ENCODE measurements at regions not wholly inside any gene's neighbourhood (a gene's known extent, or its start where the extent isn't known, plus 50 kb on each side); places are given as distances from the start of the nearest gene placed in this dataset.
A peak's percentile ranks its signal among the peaks of the same experiment; 100 is the strongest.

DNA sequence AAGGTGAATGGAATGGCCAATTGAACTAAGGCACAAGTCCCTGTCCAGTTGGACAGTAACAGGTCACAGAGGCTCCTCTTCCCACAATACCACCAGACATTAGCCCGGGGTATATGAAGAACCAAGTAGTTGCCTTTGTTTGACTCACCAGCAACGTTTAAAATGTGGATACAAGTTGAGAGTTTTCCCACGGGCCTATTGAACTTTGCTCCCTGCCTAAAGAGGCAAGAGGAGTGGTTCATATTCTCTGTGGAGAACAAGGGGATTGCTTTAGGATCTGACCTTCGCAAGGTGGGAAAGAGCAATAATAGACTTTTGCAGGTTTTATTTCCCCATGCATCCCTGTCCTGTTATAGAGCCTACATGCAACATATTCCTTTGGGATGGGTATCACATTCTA, 177.2 kb downstream of the POU4F1 start:
- no peak for DNase-seq (ENCODE audit: low spot score)

DNA sequence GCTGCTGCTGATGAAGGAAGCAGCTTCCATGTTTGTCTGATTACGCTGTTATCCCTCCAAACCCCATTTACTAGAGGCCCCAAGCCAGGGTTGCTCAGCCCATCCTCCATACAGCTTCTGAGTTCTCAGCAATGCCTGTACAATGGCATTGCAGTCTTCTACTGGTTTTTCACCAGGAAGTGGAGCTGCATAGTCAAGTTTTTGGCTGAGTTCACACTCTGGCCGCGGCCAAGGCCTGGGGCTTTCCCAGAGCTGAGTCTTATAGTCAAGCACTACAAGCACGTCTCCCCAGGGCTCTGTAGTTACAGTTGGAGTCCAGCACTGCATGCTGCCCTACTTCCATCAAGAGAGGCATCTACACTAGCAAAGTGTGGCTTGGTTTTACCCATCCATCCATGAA, 182.5 kb downstream of the POU4F1 start:
- no peak for DNase-seq (ENCODE audit: low spot score)

DNA sequence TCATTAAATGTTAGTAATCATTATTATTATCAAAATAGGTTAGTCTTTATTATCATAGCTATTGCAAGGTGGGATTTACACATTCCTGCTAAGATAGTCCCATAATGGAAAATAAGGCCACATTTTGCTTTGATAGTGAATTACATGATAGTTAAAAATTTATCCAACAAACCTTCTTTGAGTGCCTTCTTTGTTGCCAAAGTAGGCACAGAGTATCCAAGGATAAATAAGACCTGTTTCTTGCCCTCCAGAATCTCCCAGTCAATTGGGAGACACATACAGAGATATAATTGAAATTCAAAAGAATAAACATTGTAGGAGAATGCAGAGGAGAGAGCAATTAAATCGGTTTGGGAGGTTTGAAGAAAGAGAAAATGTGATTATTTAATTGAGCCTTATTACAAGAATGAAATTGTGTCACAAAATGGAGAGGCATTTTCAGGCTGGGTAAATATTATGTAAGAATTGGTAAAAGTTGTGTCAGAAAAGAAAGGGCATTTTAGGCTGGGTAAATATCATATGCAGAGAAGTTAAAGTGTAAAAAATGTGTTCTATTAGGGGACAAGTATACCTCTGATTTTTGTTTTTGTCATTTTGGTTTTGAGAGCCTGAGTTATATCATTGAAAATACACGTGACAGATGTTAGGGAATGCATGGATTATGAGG, 189.3 kb downstream of the POU4F1 start:
- no peak for DNase-seq (ENCODE audit: low spot score)

DNA sequence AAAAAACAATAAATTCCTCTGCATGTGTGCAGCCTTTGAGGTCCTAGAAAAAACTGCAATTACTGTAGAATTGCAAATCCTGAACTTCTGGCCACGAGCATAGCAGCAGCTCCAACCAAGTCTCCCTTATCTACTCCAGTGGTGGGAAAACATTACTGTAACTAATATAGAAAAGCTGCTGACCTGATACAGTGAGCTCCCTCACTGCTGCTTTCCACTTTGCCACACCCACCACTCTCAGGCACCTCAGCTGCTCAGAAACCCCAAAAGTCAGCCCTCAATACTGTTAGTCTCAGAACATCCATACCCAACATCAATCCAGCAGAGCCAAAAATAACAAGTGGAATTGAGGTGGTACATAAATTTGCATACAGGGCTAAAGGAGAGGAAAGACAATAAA, 192.5 kb downstream of the POU4F1 start:
- DNase-seq (ENCODE audit: low spot score), result no peak

DNA sequence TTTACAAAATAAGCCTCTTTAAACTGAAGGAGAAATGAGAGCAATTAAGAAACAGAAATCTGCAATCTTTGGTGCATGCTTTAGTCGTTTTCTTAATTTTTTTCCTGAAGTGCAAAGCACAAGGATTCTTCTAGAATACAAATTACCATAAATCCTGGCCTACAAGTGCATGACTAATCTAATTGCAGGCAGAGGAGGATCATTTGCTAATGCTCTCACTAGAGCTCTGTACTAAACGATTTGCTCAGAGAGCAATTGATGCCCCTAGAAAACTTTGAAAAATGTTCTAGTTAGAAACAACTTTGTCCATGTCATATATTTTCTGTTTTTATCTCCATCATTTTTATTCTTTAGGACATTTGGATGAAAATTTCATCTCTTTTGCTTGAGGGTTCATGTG, 193.2 kb downstream of the POU4F1 start:
- no peak for DNase-seq (ENCODE audit: low spot score)

DNA sequence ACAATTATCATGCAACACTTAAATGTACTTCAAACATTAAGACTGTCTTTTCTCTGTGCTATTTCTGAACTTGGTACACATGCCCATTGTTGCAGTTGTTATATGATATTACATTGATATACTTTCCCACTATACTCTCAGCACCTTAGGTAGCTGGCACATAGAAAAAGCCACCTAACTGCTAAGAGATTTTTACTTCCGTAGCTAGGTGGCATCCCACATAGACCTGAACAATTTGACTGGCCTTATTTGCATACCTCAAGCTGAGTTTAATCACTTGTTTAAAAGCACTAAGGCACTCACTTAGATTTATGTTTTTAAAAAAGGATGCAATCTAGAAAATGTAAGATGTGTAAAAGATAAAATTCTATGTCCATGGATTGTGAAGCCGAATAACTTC, 194.2 kb downstream of the POU4F1 start:
- no peak for DNase-seq (ENCODE audit: low spot score)

DNA sequence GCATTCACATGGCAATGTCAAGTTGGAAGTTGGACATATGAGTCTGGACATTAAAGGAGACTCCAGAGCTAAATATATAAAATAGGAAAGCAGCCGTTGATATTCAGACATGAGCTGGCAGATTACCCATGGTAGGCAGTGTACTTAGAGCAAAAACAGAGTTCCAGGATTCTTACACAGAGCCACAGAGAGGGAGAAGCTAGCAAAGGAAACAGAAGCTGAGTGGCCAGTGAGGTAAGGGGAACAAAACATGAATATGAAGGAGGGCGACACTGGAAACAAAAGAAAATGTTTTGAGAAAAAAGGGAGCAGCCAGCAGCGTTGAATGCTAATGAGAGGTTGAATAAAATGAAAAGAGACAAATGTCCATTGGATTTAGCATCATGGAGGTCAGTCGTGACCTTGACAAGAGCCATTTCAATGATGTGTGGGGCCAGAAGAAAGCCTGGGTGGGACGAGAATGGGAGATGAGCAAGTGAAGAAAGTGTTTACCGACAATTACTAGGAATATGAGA, 198.4 kb downstream of the POU4F1 start:
- DNase-seq (ENCODE audit: low spot score), result no peak

DNA sequence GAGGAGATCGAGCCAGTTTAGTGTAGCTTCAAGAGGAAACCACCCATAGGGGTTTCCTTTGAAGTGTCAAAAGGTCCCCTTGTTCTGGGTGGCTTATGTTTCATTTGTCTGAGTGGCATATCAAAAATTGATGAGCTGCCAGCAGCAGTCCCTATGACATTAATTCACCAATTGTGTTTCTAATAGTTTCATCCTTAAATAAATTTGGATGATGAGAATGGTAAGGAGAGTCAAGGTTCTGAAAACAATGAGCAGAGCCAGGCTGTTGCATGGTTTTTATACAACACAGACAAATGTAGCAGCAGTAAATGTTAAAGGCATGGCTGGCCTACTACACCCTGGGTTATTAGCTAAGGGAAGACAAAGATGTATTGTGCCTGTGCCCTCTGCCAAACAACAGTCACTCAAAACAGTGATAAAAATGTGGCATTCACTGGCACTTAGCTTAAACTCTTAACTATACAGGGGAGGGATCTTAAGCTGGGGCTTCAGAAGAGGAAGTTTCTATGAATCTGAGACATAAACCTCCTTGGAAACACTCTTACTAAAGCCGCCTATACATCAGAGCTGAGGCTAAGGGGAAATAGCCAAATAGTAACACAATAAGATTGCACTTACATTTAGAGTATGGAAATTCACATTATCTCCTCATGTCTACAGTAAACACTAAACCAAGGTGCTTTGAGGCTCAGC, 200.5 kb downstream of the POU4F1 start:
- DNase-seq (ENCODE audit: low spot score), result no peak

DNA sequence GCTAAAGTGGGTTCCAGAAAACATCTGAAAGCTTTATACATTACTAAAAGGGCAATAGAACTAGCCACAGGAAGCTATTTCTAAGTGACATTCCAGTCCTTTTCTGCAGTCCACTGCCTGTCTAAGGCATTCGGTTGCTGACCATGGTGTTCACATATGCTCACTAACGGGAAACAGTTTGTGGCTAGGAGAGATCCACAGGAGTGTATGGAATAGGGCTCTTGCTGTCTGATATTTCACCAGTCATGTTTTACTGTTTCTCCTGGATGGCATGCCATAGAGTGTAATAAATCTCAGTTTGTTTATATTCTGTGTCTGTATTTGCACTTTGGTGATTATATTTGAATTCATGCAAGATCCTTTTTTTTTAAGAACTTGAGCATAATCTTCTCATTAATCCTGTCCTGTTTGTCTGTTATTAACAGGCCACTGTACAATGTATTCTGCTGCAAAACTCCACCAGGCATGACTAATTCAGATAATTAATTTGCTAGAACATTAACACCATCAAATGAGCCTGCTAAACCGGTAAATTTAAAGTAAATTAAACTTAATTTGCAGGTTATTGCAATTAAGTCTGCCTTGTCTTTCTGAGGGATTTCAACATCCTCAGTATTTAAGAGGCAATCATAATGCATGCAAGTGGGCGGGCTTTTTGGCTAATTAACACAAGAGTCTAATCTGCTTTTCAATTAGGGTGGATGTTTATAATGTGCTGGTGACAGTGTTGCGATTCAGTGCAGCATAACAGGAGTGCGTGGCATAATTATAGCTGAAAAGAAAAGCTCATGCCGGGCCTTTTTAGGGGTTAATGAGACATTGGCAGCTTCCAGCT, 201.3 kb downstream of the POU4F1 start:
- peak; percentile 25 for DNase-seq (ENCODE audit: low spot score)

DNA sequence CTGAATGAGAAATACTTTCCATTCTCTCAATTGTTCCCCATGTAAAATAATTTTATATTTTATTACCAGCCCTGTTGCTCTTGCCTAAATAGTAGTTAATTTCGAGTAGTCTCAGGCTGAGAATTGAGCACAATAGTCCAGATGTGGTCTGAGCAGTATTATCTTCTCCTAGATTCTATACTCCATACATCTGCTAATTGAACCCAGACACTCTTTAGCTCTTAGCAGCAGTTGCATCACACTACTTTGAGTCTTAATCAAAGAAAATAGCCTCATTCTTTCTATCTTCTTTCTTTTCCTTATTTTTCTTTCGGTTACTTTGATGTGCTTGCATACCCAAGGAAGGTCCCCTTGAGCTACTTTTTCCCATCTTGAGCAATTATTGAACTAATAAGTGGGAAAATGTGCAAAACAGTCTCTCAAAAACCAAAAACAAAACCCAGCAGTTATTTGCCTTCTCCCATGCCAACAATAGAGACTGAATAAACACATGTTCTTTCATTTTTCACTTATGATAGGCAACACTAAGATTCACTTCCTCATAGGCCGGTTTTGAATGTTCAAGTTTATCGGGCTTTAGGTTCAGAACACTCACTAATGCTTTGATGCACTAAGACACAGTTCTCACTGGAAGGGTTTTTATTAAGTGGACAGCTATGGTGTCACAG, 204.5 kb downstream of the POU4F1 start:
- no peak for DNase-seq (ENCODE audit: low spot score)

DNA sequence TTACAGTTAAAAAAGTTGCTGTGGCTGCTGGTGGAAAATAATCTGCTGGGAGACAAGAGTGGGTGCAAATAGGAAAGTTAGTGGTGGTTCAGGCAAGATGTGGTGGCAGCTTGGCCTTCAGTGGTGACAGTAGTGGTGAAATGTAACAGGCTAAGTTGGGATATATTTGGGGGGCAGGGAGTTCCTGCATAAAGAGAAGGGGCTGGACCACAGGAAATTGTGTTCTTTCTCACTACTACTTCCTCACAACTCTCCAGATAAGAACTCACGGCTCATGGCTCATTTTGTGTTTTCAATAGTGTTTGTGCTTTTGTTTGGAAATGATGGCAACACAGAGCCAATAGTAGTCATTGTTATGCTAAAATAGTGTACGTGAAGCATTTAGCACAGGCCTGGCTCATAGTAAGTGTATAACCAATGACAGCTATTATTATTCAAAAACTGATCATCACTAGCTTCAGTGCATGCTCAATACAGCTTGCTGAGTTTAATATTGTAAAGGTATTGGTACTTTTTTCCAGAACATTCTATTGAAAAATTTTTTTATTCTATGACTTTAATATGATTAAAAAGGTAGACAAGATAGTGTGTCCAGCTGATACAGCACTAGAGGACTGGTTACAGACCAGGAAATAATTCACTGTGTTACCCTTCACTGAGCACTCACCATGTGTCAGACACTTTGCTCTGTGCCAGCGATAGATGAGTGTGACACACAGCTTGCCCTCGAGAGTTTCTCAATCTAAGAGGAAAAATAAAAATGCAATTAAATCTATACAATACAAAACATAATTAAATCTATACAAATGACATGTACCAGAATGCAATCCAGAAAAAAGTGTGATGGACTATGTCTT, 209.8 kb downstream of the POU4F1 start:
- no peak for DNase-seq (ENCODE audit: low spot score)

DNA sequence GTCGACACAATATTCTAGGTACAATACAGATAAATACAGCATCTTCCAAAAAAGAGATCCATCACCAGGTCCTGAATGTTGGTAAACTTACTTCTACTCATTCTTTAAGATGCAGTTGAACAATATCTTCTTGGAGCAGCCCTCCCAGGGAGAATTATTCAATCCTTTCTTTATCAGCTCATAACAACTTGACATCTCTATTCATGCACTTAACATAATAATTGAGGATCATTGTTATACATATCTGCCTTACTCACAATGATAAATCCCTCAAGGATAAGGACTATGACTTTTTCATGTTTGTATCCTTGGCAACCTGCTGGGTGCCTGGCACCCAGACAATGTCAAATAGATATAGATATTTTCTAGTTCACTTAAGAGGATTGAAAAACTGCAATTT, 219.5 kb downstream of the POU4F1 start:
- no peak for DNase-seq (ENCODE audit: low spot score)

DNA sequence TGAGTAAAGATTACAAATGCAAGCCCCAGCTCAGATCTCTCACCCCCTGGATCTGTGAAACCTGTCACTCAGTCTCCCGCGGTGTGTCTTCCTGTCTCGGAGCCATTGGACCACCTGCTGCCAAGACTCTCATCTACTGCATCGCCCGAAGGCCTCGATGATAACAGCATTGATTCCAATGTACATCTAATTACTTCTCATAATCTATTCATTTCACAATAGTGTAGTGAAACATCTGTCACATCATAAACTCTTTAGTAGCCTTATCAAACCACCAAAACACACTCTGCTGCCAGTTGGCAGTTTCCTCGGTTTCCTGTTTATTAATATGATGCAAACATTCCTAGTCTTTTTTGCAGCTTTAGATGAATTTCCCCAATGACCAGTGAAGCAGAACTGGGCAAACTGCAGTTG, 220.3 kb downstream of the POU4F1 start:
- no peak for DNase-seq (ENCODE audit: low spot score)

DNA sequence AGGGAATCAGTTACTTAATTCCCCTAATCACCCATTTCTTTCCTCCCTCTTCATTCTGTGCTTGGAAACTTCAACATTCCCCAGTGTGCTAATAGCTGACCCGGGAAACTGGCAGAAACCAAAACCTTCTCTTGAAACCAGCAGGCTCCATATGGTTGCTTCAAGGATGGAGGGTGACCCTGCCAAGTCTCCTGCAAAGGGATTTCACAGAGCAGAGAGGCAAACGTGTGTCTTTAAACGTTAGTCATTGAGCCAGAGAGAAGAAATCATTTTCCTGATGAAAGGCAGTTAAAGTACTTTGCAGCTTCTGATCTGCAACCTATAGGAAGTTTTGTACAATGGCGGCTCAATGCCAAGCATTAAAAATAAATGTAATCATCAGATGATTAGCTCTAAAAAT, 220.9 kb downstream of the POU4F1 start:
- no peak for DNase-seq (ENCODE audit: low spot score)

DNA sequence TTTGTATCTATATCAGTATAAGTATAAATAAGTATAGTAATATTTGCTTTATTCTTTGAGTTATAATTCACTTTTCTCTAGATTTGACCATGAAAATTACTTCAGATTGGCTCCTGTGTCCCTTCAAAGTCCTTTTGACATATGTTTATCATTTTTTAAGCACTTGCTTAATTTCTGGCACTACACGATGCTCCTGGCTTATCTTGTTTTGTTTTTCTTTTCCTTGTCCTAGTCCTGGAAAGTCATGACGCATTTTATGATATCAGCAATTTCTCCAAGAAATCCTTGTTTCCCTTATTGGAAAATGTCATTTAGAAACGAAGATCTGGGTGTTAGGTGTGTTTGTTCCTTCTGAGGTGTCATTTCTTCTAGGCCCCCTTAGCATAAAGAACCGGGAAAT, 226.5 kb downstream of the POU4F1 start:
- no peak for DNase-seq (ENCODE audit: low spot score)

DNA sequence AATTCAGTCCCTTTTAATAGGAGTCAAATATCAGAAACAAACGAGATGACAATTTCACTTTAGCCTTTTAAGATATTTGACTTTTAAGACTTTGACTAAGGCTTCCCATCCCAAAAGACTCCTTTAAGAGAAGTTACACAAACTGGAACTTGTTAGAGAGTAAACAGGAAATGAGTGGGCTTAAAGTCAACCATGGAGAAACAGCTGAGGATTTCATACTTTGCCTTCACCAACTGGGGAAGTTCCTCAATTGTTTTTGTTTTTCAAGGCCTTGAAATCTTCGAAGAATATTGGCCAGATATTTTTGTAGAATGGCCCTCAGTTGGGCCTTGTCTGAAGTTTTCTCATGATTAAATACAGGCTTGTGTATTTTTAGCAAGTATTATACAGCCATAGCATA, 227.3 kb downstream of the POU4F1 start:
- DNase-seq (ENCODE audit: low spot score), result no peak

DNA sequence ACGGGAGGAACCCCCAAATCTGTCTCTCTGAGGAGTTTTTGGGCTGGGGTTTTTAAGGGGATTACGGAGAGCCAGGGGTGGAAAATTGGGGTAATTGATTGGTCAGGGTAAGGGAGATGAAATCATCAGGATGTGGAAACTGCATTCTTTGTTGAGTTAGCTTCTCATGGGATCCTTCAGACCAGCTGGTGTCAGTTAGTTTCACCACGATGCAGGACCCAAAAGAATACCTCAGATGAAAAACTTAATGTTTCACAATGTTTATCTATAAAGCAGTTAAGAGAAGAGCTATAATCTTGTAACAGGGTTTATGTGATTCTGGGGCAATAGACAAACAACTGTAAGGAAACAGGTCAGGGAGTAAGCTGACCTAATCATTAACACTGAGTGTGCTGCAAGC, 230.8 kb downstream of the POU4F1 start:
- DNase-seq (ENCODE audit: low spot score), result no peak

DNA sequence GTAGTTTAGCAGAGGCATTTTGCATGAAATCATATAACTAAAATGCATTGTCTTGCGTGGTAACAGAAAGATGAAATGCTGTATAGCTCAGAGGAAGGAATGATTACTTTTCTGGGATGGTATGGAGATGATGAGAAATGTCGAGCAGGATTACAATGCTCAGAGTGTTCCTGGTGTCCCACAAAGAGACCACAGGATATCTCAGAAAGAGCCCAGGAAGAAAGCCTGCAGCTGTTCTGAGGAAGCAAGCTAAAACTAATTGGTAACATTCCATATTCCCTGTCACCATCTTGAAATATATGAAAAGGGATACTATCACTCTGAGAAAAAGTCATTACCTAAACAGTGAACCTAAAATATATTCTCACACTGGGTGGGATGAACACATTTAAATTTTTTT, 233.1 kb downstream of the POU4F1 start:
- DNase-seq (ENCODE audit: low spot score), result no peak

DNA sequence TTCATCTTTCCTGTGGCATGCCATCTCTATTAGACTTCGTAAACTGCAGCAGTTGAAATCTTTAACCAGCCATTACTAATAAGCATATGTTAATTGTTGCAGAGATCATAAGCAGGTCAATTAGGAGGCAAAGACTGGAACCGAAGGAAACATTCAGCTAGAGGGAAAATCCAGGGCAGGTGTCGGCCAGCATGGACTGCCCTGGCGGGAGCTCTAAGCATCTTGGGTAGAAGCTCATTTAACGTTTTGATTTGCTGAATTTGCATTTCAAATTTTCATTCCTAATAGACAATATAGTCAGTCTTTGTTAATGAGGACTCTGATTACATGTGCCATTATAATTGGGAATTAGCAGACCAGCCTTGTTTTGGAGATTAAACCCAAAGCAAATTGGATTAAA, 238.6 kb downstream of the POU4F1 start:
- DNase-seq (ENCODE audit: low spot score), result no peak

DNA sequence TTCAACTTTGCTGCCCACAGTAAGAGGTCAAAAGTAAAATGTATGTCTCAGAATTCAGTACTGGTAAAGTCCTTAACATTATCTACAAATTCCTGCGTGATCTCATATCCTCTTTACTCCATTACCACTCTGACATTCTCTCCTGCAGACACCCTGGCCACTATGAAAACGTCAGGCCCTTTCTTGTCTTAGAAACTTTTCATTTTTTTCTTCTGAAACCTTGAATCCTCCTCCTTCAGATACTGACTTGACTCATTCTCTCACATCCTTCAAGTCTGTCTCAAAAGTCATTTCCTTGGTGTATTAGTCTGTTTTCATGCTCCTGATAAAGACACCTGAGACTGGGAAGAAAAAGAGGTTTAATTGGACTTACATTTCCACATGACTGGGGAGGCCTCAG, 262.3 kb downstream of the POU4F1 start:
- DNase-seq (ENCODE audit: low spot score), result no peak

DNA sequence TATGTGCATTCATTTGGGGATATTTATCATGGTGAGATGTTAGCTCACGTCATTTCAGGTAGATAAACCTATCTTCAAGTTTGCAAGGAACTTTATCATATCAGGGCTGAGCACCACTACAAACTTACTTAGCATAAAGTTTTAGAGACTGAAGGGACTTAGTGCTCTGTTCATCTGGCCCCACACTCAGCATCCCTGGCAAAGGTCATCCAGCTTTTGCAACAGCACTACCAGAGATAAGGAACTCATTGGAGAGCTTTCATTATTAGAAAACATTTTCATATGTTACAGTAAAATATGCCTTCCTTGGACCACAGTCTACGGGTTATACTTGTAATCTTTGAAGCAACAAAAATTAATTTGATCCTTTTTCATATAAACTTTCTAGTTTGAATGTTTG, 263.4 kb downstream of the POU4F1 start:
- no peak for DNase-seq (ENCODE audit: low spot score)

Data from Ammon's horn (tissue), 1 donor.